HUES48 (cell line): ENCODE measurements at regions not wholly inside any gene's neighbourhood (a gene's known extent, or its start where the extent isn't known, plus 50 kb on each side); places are given as distances from the start of the nearest gene placed in this dataset.
"Not testable (repeated sequence)": the region's sequence is repeated elsewhere in the genome, so short reads cannot be mapped to it uniquely, and the experiment has no call there.

Experiments
- H3K27ac ChIP-seq: one replicate; pipeline ENCODE4 v1.7.0; 2013; ENCODE audit warnings: low read depth, low read length, inconsistent platforms
- H3K27me3 ChIP-seq: 2 replicates; pipeline ENCODE4 v1.6.1; 2013; ENCODE audit warnings: mild to moderate bottlenecking, low read length; ENCODE audit not compliant: control insufficient read depth, insufficient read depth
- H3K36me3 ChIP-seq: 2 replicates; pipeline ENCODE4 v1.6.1; 2013; ENCODE audit warnings: low read length; ENCODE audit not compliant: control insufficient read depth, insufficient read depth
- H3K4me1 ChIP-seq: 2 replicates; pipeline ENCODE4 v1.6.1; 2013; ENCODE audit warnings: mild to moderate bottlenecking, low read length; ENCODE audit not compliant: control insufficient read depth, insufficient read depth
- H3K4me3 ChIP-seq: 2 replicates; pipeline ENCODE4 v1.5.1; 2013; ENCODE audit warnings: mild to moderate bottlenecking, low read depth, low read length
- H3K9ac ChIP-seq: 2 replicates; pipeline ENCODE4 v1.6.1; 2013; ENCODE audit warnings: mild to moderate bottlenecking, low read depth, low read length, moderate library complexity
- H3K9me3 ChIP-seq: 2 replicates; pipeline ENCODE4 v1.6.1; 2013; ENCODE audit warnings: low read length; ENCODE audit not compliant: control insufficient read depth, insufficient read depth

DNA sequence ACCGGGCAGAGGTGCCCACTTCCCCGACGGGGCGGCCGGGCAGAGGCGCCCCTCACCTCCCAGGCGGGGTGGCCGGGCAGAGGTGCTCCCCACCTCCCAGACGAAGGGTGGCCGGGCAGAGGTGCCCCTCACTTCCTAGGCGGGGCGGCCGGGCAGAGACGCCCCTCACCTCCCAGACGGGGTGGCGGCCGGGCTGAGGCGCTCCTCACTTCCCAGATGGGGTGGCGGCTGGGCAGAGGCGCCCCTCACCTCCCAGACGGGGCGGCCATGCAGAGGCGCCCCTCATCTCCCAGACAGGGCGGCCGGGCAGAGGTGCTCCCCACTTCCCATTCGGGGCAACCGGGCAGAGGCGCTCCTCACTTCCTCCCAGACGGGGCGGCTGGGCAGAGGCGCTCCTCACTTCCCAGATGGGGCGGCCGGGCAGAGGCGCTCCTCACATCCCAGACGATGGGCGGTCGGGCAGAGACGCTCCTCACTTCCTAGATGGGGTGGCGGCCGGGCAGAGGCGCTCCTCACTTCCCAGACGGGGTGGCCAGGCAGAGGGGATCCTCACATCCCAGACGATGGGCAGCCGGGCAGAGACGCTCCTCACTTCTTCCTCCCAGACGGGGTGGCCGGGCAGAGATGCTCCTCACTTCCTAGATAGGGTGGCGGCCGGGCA lies 142.3 kb upstream of the NTRK2 start:
- H3K4me3 ChIP-seq: not testable (repeated sequence)

GRCh38 chr9:84535973-84536372 lies 133.6 kb upstream of the NTRK2 start:
- not testable (repeated sequence) for H3K9ac ChIP-seq, H3K9me3 ChIP-seq, H3K36me3 ChIP-seq, H3K4me1 ChIP-seq, H3K27me3 ChIP-seq
- 0 out of 2 replicates have a peak overlapping the region, but pooled peaks have one; percentile 29 for H3K4me3 ChIP-seq
- peak overlapping the region; percentile 45 for H3K27ac ChIP-seq

More for the DNA sequence above, 142.3 kb upstream of the NTRK2 start:
- H3K9ac ChIP-seq, H3K27ac ChIP-seq, H3K36me3 ChIP-seq, H3K27me3 ChIP-seq, H3K4me1 ChIP-seq: not testable (repeated sequence)
- peaks cover 12% of the 10 kb centered on the region; the same call in 1 of the 2 replicates for H3K9me3 ChIP-seq

DNA sequence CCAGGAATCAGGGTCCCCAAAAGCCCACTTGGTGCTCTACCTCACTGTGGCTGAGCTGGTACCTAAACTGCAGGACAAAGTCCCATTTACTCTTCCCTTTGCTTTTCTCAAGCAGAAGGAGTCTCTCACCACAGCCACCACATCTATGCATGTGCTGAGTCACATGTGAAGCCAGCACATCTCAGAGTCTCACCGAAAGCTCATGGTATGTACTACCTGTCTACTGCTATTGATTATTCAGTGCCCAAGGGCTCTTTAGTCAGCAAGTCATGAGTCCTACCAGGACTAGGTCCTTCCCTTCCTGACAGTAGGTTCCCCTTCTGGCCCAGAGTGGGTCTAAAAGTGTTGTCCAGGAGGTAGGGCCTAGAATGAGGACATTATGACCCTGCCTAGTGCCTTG lies 130.7 kb upstream of the NTRK2 start:
- Histone ChIP-seq H3K27ac (no peak overlapping the region), H3K36me3 (no peaks in the 10 kb centered on the region), H3K9ac (no peak overlapping the region), H3K4me3 (no peak overlapping the region), H3K27me3 (no peaks in the 10 kb centered on the region), H3K4me1 (peaks cover 5% of the 10 kb centered on the region), H3K9me3 (no peaks in the 10 kb centered on the region)

- no peaks in the 10 kb centered on the region for H3K9me3 ChIP-seq
- H3K4me3 ChIP-seq: no peak overlapping the region
- no peak overlapping the region for H3K9ac ChIP-seq
- no peaks in the 10 kb centered on the region for H3K27me3 ChIP-seq
- H3K4me1 ChIP-seq: 0 out of 2 replicates have a peak, but pooled peaks cover 10% of the 10 kb centered on the region
- H3K27ac ChIP-seq: no peak overlapping the region
- no peaks in the 10 kb centered on the region for H3K36me3 ChIP-seq
Observed at GRCh38 chr9:84542554-84542953, 127.0 kb upstream of the NTRK2 start.

DNA sequence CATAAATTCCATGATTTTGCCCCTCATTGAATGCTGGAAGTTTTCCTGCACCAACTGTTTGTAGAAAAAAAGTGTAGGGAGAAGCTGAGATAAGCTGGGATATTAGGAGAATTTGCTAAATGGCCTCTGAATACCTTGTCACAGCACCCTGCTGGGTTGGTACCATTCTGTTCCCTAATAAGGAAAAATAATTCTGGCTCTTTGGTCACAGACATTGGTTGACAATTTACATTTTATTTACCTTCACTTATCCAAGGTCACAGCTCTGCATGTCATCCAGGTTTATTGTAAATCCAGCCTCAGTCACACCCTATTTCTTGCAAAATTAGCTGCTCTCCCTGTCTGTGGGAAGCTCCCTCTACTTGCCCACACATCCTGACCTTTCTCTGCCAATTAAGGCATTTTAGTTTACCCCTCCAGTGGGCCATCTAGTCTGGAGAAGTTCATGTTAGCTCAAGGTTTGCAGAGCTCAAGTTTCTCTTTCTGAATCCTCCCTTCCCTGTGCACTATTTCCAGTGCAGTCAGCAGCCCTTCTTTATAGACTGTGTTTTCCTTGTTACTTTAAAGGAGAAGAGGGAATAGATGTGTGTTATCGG lies 115.4 kb upstream of the NTRK2 start:
- Histone ChIP-seq H3K4me3 (no peak overlapping the region), H3K9me3 (no peaks in the 10 kb centered on the region), H3K4me1 (peaks cover 20% of the 10 kb centered on the region), H3K27ac (peak overlapping the region; percentile 72), H3K27me3 (no peaks in the 10 kb centered on the region), H3K9ac (no peak overlapping the region), H3K36me3 (no peaks in the 10 kb centered on the region)

- Histone ChIP-seq H3K27ac (no peak overlapping the region), H3K9ac (no peak overlapping the region), H3K9me3 (no peaks in the 10 kb centered on the region), H3K4me1 (peaks cover 27% of the 10 kb centered on the region), H3K4me3 (no peak overlapping the region), H3K36me3 (no peaks in the 10 kb centered on the region), H3K27me3 (no peaks in the 10 kb centered on the region)
Observed at GRCh38 chr9:84556556-84556955, 113.0 kb upstream of the NTRK2 start.

- Histone ChIP-seq H3K4me3 (no peak overlapping the region), H3K36me3 (no peaks in the 10 kb centered on the region), H3K27ac (no peak overlapping the region), H3K9me3 (no peaks in the 10 kb centered on the region), H3K4me1 (peaks cover 19% of the 10 kb centered on the region), H3K9ac (no peak overlapping the region), H3K27me3 (no peaks in the 10 kb centered on the region)
Observed at GRCh38 chr9:84557751-84558150, 111.8 kb upstream of the NTRK2 start.

- H3K9me3 ChIP-seq: no peaks in the 10 kb centered on the region
- H3K9ac ChIP-seq: no peak overlapping the region
- H3K27me3 ChIP-seq: no peaks in the 10 kb centered on the region
- peaks cover 7% of the 10 kb centered on the region; the same call in 1 of the 2 replicates for H3K4me1 ChIP-seq
- no peak overlapping the region for H3K27ac ChIP-seq
- no peak overlapping the region for H3K4me3 ChIP-seq
- no peaks in the 10 kb centered on the region for H3K36me3 ChIP-seq
Observed at GRCh38 chr9:84563691-84564090, 105.8 kb upstream of the NTRK2 start.

DNA sequence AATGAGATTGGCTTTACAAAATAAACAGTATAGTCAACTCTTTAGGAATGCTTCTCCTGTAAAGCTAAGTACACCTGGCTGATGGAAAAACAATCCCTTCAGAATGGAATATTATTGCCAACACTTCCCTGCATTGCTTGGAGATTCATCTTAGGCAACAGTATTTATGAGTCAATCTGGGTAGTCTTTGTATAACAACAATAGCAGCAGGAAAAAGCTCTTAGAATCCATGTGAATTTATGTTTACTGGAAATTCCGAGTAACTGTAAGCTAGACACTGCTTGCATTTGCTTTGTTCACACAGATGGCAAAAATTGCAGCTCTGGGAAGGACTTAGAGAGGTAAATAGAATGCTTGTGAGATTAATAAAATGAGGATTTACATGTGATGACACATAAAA lies 101.7 kb upstream of the NTRK2 start:
- Histone ChIP-seq H3K9ac (no peak overlapping the region), H3K36me3 (no peaks in the 10 kb centered on the region), H3K27me3 (0 out of 2 replicates have a peak, but pooled peaks cover 3% of the 10 kb centered on the region), H3K27ac (no peak overlapping the region), H3K9me3 (no peaks in the 10 kb centered on the region), H3K4me3 (no peak overlapping the region), H3K4me1 (peaks cover under 1% of the 10 kb centered on the region; the same call in 1 of the 2 replicates)

DNA sequence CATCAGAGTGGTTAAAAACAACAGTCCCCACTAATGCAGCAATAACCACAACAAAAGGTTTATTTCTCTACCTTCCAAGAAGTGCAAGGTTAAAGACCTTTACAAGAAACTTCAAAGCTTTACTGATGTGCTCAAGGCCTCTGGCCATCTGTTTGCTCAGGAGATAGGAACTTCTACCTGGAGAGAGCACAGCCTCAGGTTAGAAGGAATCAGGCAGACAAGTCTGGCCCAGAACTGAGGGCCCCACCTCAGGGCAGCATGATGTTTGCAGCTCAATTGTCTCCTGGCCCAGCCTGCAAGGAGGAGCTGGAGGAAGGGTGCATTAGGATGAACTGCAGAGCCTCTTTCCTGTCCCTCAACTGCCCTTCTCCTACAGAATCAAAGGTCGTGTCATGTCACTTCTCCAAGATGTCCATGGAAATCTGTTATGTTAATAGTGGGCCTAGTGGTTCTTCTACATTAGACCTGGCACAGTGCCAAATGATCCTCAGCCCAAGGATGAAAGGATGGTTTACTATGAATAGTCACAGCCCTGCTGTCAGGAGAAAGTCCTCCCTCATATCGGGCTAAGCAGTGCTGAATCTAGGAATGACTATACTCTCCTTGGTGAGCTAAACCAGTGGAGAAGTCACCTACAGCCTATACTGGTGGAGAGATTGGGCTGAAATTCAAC lies 98.9 kb upstream of the NTRK2 start:
- no peaks in the 10 kb centered on the region for H3K36me3 ChIP-seq
- H3K4me3 ChIP-seq: no peak overlapping the region
- no peaks in the 10 kb centered on the region for H3K9me3 ChIP-seq
- H3K27ac ChIP-seq: no peak overlapping the region
- peaks cover 11% of the 10 kb centered on the region; the same call in 1 of the 2 replicates for H3K4me1 ChIP-seq
- no peak overlapping the region for H3K9ac ChIP-seq
- H3K27me3 ChIP-seq: 0 out of 2 replicates have a peak, but pooled peaks cover 3% of the 10 kb centered on the region

DNA sequence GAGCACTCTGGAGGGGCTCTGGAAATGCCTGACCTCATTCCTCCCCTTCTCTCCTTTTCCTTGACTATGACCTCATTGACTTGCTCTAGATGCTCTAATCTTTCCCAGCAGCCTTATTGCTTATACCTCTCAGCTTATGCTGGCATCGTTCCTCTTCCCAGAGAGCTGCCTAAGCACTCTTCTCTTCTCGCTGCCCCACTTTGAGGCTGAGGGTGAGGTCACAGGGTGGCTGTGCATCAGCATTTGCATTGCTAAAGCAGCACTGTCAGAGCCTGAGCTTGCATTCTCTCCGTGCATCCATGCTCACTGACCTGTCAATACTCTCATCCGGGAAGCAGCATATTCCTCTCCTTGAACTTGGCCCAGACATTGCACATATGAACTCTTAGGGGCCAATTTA lies 96.4 kb upstream of the NTRK2 start:
- Histone ChIP-seq H3K9me3 (no peaks in the 10 kb centered on the region), H3K27me3 (0 out of 2 replicates have a peak, but pooled peaks cover 3% of the 10 kb centered on the region), H3K36me3 (no peaks in the 10 kb centered on the region), H3K4me3 (no peak overlapping the region), H3K4me1 (peaks cover 11% of the 10 kb centered on the region; the same call in 1 of the 2 replicates), H3K27ac (no peak overlapping the region), H3K9ac (no peak overlapping the region)
